ENCODE measurements at regions not wholly inside any gene's neighbourhood (a gene's known extent, or its start where the extent isn't known, plus 50 kb on each side); places are given as distances from the start of the nearest gene placed in this dataset.
A peak's percentile ranks its signal among the peaks of the same experiment; 100 is the strongest.

DNA sequence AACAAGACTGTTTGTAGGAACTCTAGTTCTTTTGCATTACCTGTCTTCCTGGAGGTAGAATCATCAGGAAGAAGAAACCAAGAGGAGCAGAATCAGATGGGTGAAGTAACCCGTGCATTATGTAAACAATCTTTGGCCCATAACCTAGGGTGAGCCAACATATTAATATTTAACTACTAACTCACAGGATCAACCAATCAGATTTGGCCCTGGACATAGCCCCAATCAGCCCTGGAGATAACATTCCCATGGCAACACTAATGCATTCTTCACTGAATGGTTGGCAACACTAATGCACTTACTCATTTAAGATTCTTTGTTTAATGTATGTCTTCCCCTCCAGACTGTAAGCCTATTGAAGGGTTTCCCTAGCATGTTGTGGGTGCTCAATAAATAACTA is 72.0 kb upstream of the CTAGE1 start:
- no peak for ATAC-seq
- Mint-ChIP-seq H3K9me3 (no peaks in the 10 kb centered on the region), H3K27ac (no peak overlapping the region), H3K4me1 (no peaks in the 10 kb centered on the region), H3K4me3 (no peak overlapping the region), H3K27me3 (no peaks in the 10 kb centered on the region), H3K36me3 (no peaks in the 10 kb centered on the region)

DNA sequence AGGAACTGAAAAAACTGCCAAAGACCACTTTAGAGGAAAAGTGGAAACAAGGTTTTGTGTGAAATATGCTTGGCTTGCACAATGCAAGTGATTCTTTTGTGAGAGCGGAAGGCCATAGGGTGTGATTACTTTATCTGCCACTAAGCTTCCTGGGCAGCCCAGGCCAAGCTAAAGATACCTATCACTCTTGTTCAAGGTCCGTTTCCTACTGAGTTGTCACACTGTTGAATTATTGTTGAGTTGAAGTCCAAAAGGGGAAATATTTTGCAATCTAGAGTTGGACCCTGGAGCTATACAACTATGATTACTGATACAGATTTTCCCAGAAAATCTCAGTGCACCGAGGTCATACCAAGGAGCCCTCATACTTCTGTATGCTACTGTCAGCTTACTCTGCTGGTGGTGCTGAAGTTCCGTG is 72.7 kb upstream of the CTAGE1 start:
- no peaks in the 10 kb centered on the region for H3K36me3 Mint-ChIP-seq
- H3K27ac Mint-ChIP-seq, result no peak overlapping the region
- no peak overlapping the region for H3K4me3 Mint-ChIP-seq
- ATAC-seq, result no peak
- no peaks in the 10 kb centered on the region for H3K9me3 Mint-ChIP-seq
- no peaks in the 10 kb centered on the region for H3K4me1 Mint-ChIP-seq
- H3K27me3 Mint-ChIP-seq, result no peaks in the 10 kb centered on the region

DNA sequence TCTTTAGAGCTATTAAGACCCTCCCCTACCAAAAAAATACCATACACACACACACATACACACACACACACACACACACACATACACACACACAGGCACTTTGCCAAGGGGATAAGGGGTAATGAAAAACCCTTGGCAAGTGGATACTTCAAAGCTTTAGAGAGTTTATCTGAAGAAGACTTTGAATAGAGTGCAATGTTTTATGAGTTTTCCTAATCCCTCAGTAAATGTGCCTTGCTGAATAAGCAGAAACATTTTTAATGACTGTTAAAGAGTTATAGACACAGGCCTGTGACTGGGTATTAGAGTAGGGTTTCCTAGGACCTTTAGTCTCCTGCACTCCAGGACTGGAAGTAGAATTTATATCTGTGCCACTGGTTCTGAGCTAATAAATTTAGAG is 75.5 kb upstream of the CTAGE1 start:
- Mint-ChIP-seq H3K27me3 (no peaks in the 10 kb centered on the region), H3K4me3 (no peak overlapping the region), H3K4me1 (no peaks in the 10 kb centered on the region), H3K27ac (no peak overlapping the region), H3K36me3 (no peaks in the 10 kb centered on the region), H3K9me3 (peaks cover 5% of the 10 kb centered on the region)
- ATAC-seq, result no peak

DNA sequence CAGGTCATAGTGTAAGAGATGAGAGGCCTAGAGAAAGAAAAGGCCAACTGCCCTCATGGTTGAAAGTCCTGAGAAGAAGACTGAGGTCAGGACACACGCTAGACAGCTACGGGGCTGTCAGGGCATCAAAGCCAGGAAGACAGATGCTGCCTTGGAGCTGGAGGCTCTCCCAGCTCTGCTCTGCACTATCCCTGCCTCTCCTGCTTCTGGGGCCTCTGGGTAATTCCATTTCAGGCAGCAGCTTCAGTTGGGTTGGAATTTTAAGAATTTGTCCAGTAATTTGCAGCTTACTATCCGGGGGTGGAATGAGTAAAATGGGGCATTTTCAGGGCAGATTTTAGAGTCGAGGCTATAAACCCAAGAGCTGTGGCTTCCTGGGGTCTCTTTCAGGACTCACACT is 76.2 kb upstream of the CTAGE1 start:
- no peak overlapping the region for H3K27ac Mint-ChIP-seq
- H3K27me3 Mint-ChIP-seq, result no peaks in the 10 kb centered on the region
- no peak for ATAC-seq
- H3K36me3 Mint-ChIP-seq, result no peaks in the 10 kb centered on the region
- peaks cover 5% of the 10 kb centered on the region for H3K9me3 Mint-ChIP-seq
- no peak overlapping the region for H3K4me3 Mint-ChIP-seq
- no peaks in the 10 kb centered on the region for H3K4me1 Mint-ChIP-seq

DNA sequence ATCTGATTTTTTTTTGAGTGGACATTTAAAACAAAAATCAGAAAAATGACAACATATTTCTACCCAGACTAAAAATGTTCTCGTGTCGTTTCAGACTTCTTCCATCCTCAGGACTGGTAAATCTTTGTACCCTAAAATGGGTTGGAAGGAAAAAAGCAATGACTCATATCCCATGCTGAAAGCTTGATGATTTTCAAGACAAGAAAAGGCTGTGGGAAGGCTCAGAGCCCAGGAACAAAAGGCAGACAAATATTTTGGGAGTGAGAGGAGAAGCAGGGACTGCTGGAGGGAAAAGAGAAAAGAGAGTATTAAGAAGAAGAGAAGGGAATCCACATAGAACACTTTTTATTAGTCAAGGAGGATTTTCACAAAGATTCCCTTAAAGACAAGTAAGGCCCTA is 77.1 kb upstream of the CTAGE1 start:
- no peak overlapping the region for H3K27ac Mint-ChIP-seq
- peaks cover 5% of the 10 kb centered on the region for H3K9me3 Mint-ChIP-seq
- H3K27me3 Mint-ChIP-seq, result no peaks in the 10 kb centered on the region
- H3K4me3 Mint-ChIP-seq, result no peak overlapping the region
- ATAC-seq, result no peak
- no peaks in the 10 kb centered on the region for H3K36me3 Mint-ChIP-seq
- H3K4me1 Mint-ChIP-seq, result no peaks in the 10 kb centered on the region

DNA sequence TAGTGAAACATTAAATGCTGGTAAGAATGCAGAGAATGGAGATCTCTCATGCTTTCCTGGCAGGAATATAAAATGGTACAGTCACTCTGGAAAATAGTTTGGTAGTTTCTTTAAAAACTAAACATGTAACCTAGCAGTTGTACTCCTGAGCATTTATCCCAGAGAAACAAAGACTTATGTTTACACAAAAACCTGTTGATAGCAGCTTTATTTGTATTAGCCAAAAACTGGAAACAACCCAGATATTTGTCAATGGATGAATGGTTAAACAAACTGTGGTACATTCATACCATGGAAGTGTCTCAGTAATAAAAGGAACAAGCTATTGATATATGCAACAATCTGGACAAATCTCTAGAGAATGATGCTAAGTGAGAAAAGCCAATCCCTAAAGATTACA is 81.7 kb upstream of the CTAGE1 start:
- no peak for ATAC-seq
- no peak overlapping the region for H3K4me3 Mint-ChIP-seq
- no peaks in the 10 kb centered on the region for H3K27me3 Mint-ChIP-seq
- no peak overlapping the region for H3K27ac Mint-ChIP-seq
- H3K9me3 Mint-ChIP-seq, result peaks cover 12% of the 10 kb centered on the region
- H3K36me3 Mint-ChIP-seq, result no peaks in the 10 kb centered on the region
- no peaks in the 10 kb centered on the region for H3K4me1 Mint-ChIP-seq

DNA sequence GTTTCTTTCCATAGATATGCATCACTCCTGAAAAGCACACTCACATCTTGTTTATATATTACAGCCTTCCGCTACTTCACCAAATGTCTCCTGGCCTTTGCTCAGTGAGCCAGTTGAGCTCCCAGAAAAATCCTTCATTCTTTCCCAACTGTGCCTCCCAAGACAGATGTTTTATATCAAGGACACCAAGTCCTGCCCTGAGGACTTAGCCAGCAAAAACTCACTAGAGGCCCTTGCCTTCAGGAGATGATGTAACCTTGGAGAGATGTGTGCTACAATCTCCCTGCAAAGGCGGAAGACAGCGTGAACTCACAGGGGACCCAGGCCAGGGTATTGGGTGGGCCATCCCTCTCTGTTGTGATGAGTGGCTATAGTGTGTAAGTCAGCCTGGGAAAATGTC is 86.1 kb upstream of the CTAGE1 start:
- H3K9me3 Mint-ChIP-seq, result peaks cover 11% of the 10 kb centered on the region
- no peaks in the 10 kb centered on the region for H3K36me3 Mint-ChIP-seq
- no peaks in the 10 kb centered on the region for H3K27me3 Mint-ChIP-seq
- H3K27ac Mint-ChIP-seq, result no peak overlapping the region
- ATAC-seq, result peak; percentile 43
- H3K4me3 Mint-ChIP-seq, result no peak overlapping the region
- no peaks in the 10 kb centered on the region for H3K4me1 Mint-ChIP-seq

DNA sequence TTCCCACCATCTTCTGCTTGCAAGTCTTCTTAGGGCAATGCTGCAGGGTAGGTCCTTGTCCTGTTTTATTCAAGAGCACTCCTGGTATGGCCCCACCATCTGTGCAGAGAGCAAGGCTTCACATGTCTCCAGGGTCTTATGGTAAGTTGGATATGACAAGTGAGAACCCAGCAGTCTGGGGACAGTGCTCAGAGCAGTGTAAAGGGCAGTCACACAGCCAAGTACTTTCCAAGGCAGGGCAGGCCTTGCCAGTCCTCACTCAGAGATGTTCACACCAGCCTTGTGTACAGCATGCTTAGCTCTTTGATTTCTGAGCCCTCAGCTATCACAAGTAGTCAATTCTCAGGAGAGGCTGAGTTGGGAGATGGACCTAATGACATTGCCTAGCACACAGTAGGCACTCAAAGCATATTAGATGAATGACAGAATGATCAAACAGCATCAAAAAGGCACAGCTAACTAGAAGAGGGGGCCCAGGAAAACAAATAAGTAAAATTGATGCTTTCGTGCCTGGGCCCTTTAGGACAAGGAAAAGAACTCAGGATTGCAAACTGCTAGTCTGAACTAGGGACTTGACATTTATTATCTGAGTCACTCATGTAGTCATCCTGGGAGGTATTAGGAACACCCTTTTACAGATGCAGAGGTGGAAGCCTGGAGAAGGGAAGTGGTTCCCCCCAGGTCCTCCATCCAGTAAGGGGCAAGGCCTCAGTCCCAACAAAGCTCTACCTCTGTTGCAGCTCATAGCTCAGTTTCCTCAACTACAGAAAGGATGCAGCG is 86.7 kb upstream of the CTAGE1 start:
- H3K4me1 Mint-ChIP-seq, result no peaks in the 10 kb centered on the region
- H3K4me3 Mint-ChIP-seq, result no peak overlapping the region
- no peaks in the 10 kb centered on the region for H3K27me3 Mint-ChIP-seq
- no peak overlapping the region for H3K27ac Mint-ChIP-seq
- H3K9me3 Mint-ChIP-seq, result peaks cover 11% of the 10 kb centered on the region
- ATAC-seq, result peak; percentile 36
- no peaks in the 10 kb centered on the region for H3K36me3 Mint-ChIP-seq

DNA sequence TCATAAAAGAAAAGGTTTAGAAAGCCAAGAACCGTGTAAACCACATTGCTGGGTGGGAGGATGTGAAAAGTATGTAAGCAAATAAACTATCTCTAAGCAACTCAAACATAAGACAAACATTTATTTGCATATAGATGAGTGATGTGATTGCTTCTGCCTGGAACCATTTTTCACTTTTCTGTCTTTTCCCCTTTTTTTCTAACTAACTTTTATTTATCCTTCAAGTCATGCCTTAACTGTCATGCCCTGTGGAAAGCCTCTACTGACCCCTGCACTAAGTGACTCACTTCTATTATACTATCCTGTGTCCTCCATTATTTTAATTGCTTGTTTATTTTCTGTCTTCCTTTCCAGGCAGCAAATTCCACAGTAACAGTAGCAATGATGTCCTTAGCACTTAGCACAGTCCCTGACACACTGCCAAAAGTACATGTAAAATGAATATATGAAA is 87.5 kb upstream of the CTAGE1 start:
- Mint-ChIP-seq H3K4me3 (no peak overlapping the region), H3K9me3 (peaks cover 11% of the 10 kb centered on the region), H3K27me3 (no peaks in the 10 kb centered on the region), H3K27ac (no peak overlapping the region), H3K36me3 (no peaks in the 10 kb centered on the region), H3K4me1 (no peaks in the 10 kb centered on the region)
- no peak for ATAC-seq

DNA sequence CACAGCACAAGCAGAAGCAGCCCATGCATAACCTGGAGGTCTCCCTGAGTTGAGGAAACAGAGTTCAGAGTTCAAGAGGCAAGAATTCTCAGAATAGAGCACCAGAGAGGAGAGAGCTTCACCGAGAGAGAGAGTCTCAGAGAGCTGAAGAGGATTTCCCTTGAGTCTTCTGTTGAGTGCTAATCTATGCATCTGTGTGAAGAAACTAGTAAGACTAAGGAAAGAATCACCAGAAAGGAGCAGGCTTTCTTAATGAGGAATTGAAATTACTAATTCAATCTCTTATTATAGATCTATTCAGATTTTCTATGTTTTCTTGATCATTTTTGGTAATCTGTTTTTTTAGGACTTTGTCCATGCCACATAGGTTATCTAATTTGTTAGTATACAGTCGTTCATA is 89.3 kb upstream of the CTAGE1 start:
- Mint-ChIP-seq H3K4me3 (no peak overlapping the region), H3K36me3 (no peaks in the 10 kb centered on the region)

DNA sequence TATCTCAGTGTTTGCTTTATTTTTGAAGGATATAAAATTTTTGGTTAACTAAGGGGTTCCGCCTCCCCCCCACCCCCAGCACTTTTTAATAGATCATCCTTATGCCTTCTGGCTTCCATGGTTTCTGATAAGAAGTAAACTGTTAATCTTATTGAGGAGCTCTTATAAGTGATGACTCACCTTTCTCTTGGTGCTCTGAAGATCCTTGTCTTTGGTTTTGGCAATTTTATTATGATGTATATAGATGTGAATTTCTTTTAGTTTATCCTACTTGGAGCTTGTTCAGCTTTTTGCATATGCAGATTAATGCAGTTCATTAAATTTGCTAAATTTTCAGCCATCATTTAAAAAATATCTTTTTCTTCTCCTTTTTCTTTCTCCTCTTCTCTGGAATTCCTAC is 91.7 kb upstream of the CTAGE1 start:
- no peaks in the 10 kb centered on the region for H3K36me3 Mint-ChIP-seq
- no peaks in the 10 kb centered on the region for H3K4me1 Mint-ChIP-seq
- ATAC-seq, result no peak
- no peak overlapping the region for H3K4me3 Mint-ChIP-seq
- no peaks in the 10 kb centered on the region for H3K27me3 Mint-ChIP-seq
- H3K27ac Mint-ChIP-seq, result no peak overlapping the region
- peaks cover 3% of the 10 kb centered on the region for H3K9me3 Mint-ChIP-seq

More for the DNA sequence above, 89.3 kb upstream of the CTAGE1 start:
- Mint-ChIP-seq H3K27ac (no peak overlapping the region), H3K27me3 (no peaks in the 10 kb centered on the region), H3K9me3 (peaks cover 3% of the 10 kb centered on the region), H3K4me1 (no peaks in the 10 kb centered on the region)
- ATAC-seq, result no peak

DNA sequence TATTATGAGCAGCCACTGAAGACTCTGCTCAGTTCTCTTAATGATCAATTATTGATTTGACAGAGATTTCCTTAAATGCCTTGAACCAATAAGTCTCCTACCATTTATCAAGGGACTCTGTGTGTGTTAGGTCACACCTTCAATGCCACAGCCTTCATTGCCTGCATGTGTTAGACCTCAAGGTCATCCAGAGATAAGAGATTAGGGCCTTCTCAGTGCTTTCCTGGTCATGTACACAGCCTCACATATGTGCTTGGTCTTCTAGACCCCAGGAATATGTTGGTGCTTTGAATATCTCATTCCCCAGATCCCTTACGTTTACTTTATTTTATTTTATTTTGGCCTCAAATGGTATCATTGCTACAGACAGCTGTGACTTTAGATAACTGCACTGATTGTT is 93.0 kb upstream of the CTAGE1 start:
- ATAC-seq, result no peak
- Mint-ChIP-seq H3K4me1 (no peaks in the 10 kb centered on the region), H3K36me3 (no peaks in the 10 kb centered on the region), H3K9me3 (peaks cover 3% of the 10 kb centered on the region), H3K27ac (no peak overlapping the region), H3K27me3 (no peaks in the 10 kb centered on the region), H3K4me3 (no peak overlapping the region)

DNA sequence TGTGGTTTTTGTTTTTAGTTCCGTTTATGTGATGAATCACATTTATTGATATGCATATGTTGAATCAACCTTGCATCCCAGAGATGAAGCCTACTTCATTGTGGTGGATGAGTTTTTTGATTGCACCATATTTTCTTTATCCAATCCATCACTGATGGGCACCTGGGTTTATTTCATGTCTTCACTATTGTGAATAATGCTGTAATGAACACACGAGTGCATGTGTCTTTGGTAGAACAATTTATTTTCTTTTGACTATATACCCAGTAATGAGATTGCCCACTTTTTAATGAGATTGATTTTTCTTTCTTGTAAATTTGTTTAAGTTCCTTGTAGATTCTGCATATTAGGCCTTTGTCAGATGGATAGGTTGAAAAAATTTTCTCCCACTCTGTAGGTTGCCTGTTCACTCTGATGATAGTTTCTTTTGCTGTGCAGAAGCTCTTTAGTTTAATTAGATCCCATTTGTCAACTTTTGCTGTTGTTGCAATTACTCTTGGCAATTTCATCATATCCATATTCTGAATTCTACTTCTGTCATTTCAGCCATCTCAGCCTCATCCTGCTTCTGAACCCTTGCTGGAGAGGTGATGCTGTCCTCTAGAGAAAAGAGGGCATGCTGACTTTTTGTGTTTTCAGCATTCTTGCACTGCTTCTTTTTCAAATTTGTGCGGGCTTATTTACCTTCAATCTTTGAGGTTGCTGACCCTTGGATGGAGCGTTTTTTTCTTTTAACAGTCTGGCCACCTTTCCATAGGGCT is 96.2 kb upstream of the CTAGE1 start:
- no peaks in the 10 kb centered on the region for H3K36me3 Mint-ChIP-seq
- no peak overlapping the region for H3K4me3 Mint-ChIP-seq
- H3K27ac Mint-ChIP-seq, result no peak overlapping the region
- H3K9me3 Mint-ChIP-seq, result no peaks in the 10 kb centered on the region
- ATAC-seq, result no peak
- no peaks in the 10 kb centered on the region for H3K4me1 Mint-ChIP-seq
- no peaks in the 10 kb centered on the region for H3K27me3 Mint-ChIP-seq

DNA sequence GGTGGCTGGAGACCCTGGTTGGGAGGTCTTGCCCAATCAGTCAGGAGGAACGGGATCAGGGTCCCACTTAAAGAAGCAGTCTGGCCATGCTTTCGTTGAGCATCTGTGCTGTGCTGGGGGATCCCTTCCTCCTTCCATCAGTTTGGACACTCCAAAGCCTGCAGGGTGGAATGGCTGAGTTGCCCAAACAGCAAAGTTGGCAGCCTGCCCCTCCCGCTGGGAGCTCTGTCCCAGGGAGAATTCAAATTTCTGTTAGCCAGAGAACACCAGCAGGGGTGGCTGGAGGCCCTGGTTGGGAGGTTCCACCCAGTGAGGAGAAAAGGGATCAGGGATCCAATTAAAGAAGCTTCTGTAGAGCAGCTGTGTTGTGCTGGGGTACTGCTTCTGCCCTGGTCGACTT is 96.9 kb upstream of the CTAGE1 start:
- Mint-ChIP-seq H3K27ac (no peak overlapping the region), H3K9me3 (no peaks in the 10 kb centered on the region), H3K4me3 (no peak overlapping the region), H3K36me3 (no peaks in the 10 kb centered on the region), H3K4me1 (no peaks in the 10 kb centered on the region), H3K27me3 (no peaks in the 10 kb centered on the region)
- ATAC-seq, result peak; percentile 12

DNA sequence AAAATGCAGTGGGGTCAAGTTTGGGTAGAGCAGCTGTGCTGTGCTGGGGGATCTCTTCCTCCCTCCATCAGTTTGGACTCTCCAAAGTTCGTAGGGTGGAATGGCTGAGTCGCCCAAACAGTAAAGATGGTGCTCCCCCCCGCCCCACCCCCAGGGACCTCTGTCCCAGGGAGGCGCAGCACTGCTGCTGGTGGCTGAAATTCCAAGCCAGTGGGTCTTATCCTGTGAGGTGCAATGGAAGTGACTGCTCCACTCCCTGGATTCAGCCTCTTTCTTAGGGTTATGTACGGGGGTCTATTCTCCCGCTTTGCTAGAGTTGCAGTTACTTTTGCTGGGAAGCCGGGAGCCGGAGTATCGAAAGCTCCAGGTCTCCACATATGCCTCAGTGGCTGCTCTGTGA is 97.5 kb upstream of the CTAGE1 start:
- Mint-ChIP-seq H3K36me3 (no peaks in the 10 kb centered on the region), H3K27me3 (no peaks in the 10 kb centered on the region), H3K27ac (no peak overlapping the region), H3K4me1 (no peaks in the 10 kb centered on the region), H3K9me3 (no peaks in the 10 kb centered on the region), H3K4me3 (no peak overlapping the region)
- no peak for ATAC-seq

DNA sequence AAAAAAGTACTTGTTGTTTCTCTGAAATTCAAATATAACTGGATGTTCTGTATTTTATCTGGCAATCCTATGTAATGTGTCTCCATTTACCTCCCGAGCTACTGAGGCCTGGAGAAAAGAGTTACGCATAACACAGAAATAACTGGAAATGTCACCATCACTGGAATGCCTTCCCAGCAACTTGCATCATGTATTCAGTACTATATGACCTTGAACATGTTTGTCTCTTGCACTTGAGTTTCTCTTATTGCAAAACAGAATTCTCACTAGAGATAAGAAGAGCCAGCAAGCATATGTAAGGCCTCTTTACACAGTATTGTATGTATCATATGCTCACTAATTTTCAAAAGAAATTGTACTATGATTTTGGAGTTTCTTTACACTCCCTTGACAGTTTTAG is 99.6 kb upstream of the CTAGE1 start:
- no peak overlapping the region for H3K4me3 Mint-ChIP-seq
- H3K9me3 Mint-ChIP-seq, result no peaks in the 10 kb centered on the region
- no peak for ATAC-seq
- no peaks in the 10 kb centered on the region for H3K4me1 Mint-ChIP-seq
- no peaks in the 10 kb centered on the region for H3K36me3 Mint-ChIP-seq
- H3K27ac Mint-ChIP-seq, result no peak overlapping the region
- no peaks in the 10 kb centered on the region for H3K27me3 Mint-ChIP-seq
